BLaER1 treated with 17β-estradiol and CSF1 and Interleukin-3, amounts not matched to agents 10 nM and 100 nM (cell line): ENCODE measurements at regions not wholly inside any gene's neighbourhood (a gene's known extent, or its start where the extent isn't known, plus 50 kb on each side); places are given as distances from the start of the nearest gene placed in this dataset.
A peak's percentile ranks its signal among the peaks of the same experiment; 100 is the strongest.

Source experiments
- H3K27ac ChIP-seq, 11 experiments: shearing (Covaris generic); formaldehyde crosslinking; 2 replicates each; pipeline ENCODE4 v1.8.1; 2022
- H3K27me3 ChIP-seq, 11 experiments: shearing (Covaris generic); formaldehyde crosslinking; 2 replicates each; pipeline ENCODE4 v1.8.1; 2022
- H3K36me3 ChIP-seq, 11 experiments: shearing (Covaris generic); formaldehyde crosslinking; 2 replicates each; pipeline ENCODE4 v1.8.1; 2022
- H3K4me1 ChIP-seq, 10 experiments: shearing (Covaris generic); formaldehyde crosslinking; 2 replicates each; pipeline ENCODE4 v1.8.1; 2022
- H3K4me2 ChIP-seq, 11 experiments: shearing (Covaris generic); formaldehyde crosslinking; 2 replicates each; pipeline ENCODE4 v1.8.1; 2022
- H3K4me3 ChIP-seq, 10 experiments: shearing (Covaris generic); formaldehyde crosslinking; 2 replicates each; pipeline ENCODE4 v1.8.1; 2022
- H3K9ac ChIP-seq, 11 experiments: shearing (Covaris generic); formaldehyde crosslinking; 2 replicates each; pipeline ENCODE4 v1.8.1; 2022
- H3K9me3 ChIP-seq, 11 experiments: shearing (Covaris generic); formaldehyde crosslinking; replicated peaks in 1 of 11; 2 replicates each; pipeline ENCODE4 v1.8.1; 2022
- H4K20me1 ChIP-seq, 11 experiments: shearing (Covaris generic); formaldehyde crosslinking; 2 replicates each; pipeline ENCODE4 v1.8.1; 2022
- Cebpa-rat ChIP-seq, 11 experiments: shearing (Covaris generic); IDR thresholded peaks; 2 replicates each; pipeline ENCODE4 v1.8.1; 2022

- no peaks in the 10 kb centered on the region for H3K27me3 ChIP-seq
Measured at GRCh38 chr10:131636841-131637724, 263.7 kb upstream of the PPP2R2D start.

GRCh38 chr10:131638049-131638879, 262.5 kb upstream of the PPP2R2D start:
- Histone ChIP-seq H4K20me1 (no peaks in the 10 kb centered on the region), H3K9me3 (peaks cover 22 to 38% (median 27%) of the 10 kb centered on the region in 11 experiments), H3K4me1 (peaks cover 16 to 23% (median 20%) of the 10 kb centered on the region in 10 experiments), H3K27me3 (no peaks in the 10 kb centered on the region), H3K27ac (no peak overlapping the region), H3K9ac (no peak overlapping the region), H3K4me2 (no peak overlapping the region), H3K4me3 (no peak overlapping the region), H3K36me3 (peaks cover 0 to 3% (median 0%) of the 10 kb centered on the region in 11 experiments; a peak in 2 of 22 replicates)
- no peak for TF ChIP-seq Cebpa-rat (IDR thresholded peaks at IDR 0.05)

More at GRCh38 chr10:131636841-131637724, 263.7 kb upstream of the PPP2R2D start:
- Histone ChIP-seq H3K36me3 (peaks cover 0 to 3% (median 0%) of the 10 kb centered on the region in 11 experiments; a peak in 2 of 22 replicates), H3K4me2 (no peak overlapping the region), H3K27ac (no peak overlapping the region), H3K4me1 (peaks cover 16 to 22% (median 18%) of the 10 kb centered on the region in 10 experiments), H3K9me3 (peaks cover 22 to 38% (median 27%) of the 10 kb centered on the region in 11 experiments), H4K20me1 (no peaks in the 10 kb centered on the region), H3K4me3 (no peak overlapping the region), H3K9ac (no peak overlapping the region)
- TF ChIP-seq Cebpa-rat (IDR thresholded peaks at IDR 0.05), result no peak

- H3K4me2 ChIP-seq, result no peak overlapping the region
- H4K20me1 ChIP-seq, result no peaks in the 10 kb centered on the region
- H3K4me1 ChIP-seq, result peaks cover 16 to 23% (median 20%) of the 10 kb centered on the region in 10 experiments
- H3K9ac ChIP-seq, result no peak overlapping the region
- no peaks in the 10 kb centered on the region for H3K27me3 ChIP-seq
- peaks cover 0 to 3% (median 0%) of the 10 kb centered on the region in 11 experiments; a peak in 2 of 22 replicates for H3K36me3 ChIP-seq
- H3K4me3 ChIP-seq, result no peak overlapping the region
- H3K9me3 ChIP-seq, result peaks cover 22 to 37% (median 27%) of the 10 kb centered on the region in 11 experiments
- H3K27ac ChIP-seq, result no peak overlapping the region
- no peak for TF ChIP-seq Cebpa-rat (IDR thresholded peaks at IDR 0.05)
Measured at GRCh38 chr10:131638880-131639278, 261.9 kb upstream of the PPP2R2D start.

- Histone ChIP-seq H3K9ac (no peak overlapping the region), H3K4me3 (no peak overlapping the region), H3K27ac (no peak overlapping the region), H3K4me1 (peaks cover 16 to 23% (median 20%) of the 10 kb centered on the region in 10 experiments), H3K4me2 (peak overlapping the region in 7 of 11 experiments; percentile 63 to 70 (median 68); a peak in 5 of 22 replicates), H3K36me3 (peaks cover 0 to 3% (median 0%) of the 10 kb centered on the region in 11 experiments; a peak in 2 of 22 replicates), H3K27me3 (no peaks in the 10 kb centered on the region), H4K20me1 (no peaks in the 10 kb centered on the region), H3K9me3 (peaks cover 22 to 27% (median 22%) of the 10 kb centered on the region in 11 experiments)
- no peak for TF ChIP-seq Cebpa-rat (IDR thresholded peaks at IDR 0.05)
Measured at GRCh38 chr10:131640045-131640644, 260.7 kb upstream of the PPP2R2D start.

- Histone ChIP-seq H3K4me1 (peaks cover 12 to 23% (median 17%) of the 10 kb centered on the region in 10 experiments), H3K27me3 (no peaks in the 10 kb centered on the region), H4K20me1 (no peaks in the 10 kb centered on the region), H3K36me3 (peaks cover 0 to 3% (median 0%) of the 10 kb centered on the region in 11 experiments; a peak in 2 of 22 replicates), H3K4me2 (peak overlapping the region; percentile 55 to 79 (median 68)), H3K27ac (peak overlapping the region in 4 of 11 experiments; percentile 18 to 47 (median 29); a peak in 6 of 22 replicates), H3K9ac (peak overlapping the region in 2 of 11 experiments; percentile 4 to 8; a peak in 1 of 22 replicates), H3K9me3 (peaks cover 22 to 27% (median 22%) of the 10 kb centered on the region in 11 experiments), H3K4me3 (no peak overlapping the region)
- TF ChIP-seq Cebpa-rat (IDR thresholded peaks at IDR 0.05), result no peak
Measured at GRCh38 chr10:131641231-131641630, 259.6 kb upstream of the PPP2R2D start.

- H3K36me3 ChIP-seq, result peaks cover 0 to 3% (median 0%) of the 10 kb centered on the region in 11 experiments; a peak in 2 of 22 replicates
- no peak overlapping the region for H3K4me3 ChIP-seq
- H3K9me3 ChIP-seq, result peaks cover 22 to 27% (median 22%) of the 10 kb centered on the region in 11 experiments
- peaks cover 11 to 23% (median 16%) of the 10 kb centered on the region in 10 experiments for H3K4me1 ChIP-seq
- no peaks in the 10 kb centered on the region for H4K20me1 ChIP-seq
- H3K4me2 ChIP-seq, result peak overlapping the region in 6 of 11 experiments; percentile 63 to 79 (median 69); a peak in 8 of 22 replicates
- no peak overlapping the region for H3K9ac ChIP-seq
- TF ChIP-seq Cebpa-rat (IDR thresholded peaks at IDR 0.05), result no peak
- no peak overlapping the region for H3K27ac ChIP-seq
- no peaks in the 10 kb centered on the region for H3K27me3 ChIP-seq
Measured at GRCh38 chr10:131641898-131642297, 258.9 kb upstream of the PPP2R2D start.

- no peak for TF ChIP-seq Cebpa-rat (IDR thresholded peaks at IDR 0.05)
- no peaks in the 10 kb centered on the region for H4K20me1 ChIP-seq
- H3K9me3 ChIP-seq, result peaks cover 22 to 27% (median 22%) of the 10 kb centered on the region in 11 experiments
- H3K4me2 ChIP-seq, result no peak overlapping the region
- peaks cover 11 to 23% (median 16%) of the 10 kb centered on the region in 10 experiments for H3K4me1 ChIP-seq
- H3K27me3 ChIP-seq, result no peaks in the 10 kb centered on the region
- no peak overlapping the region for H3K4me3 ChIP-seq
- no peak overlapping the region for H3K27ac ChIP-seq
- H3K36me3 ChIP-seq, result peaks cover 0 to 3% (median 0%) of the 10 kb centered on the region in 11 experiments; a peak in 2 of 22 replicates
- H3K9ac ChIP-seq, result no peak overlapping the region
Measured at GRCh38 chr10:131642966-131643365, 257.8 kb upstream of the PPP2R2D start.

GRCh38 chr10:131644289-131644688, 256.5 kb upstream of the PPP2R2D start:
- Histone ChIP-seq H3K27ac (no peak overlapping the region), H3K9me3 (peaks cover 11 to 16% (median 12%) of the 10 kb centered on the region in 11 experiments), H3K4me2 (peak overlapping the region in 1 of 11 experiments; percentile 10; a peak in 1 of 22 replicates), H3K36me3 (peaks cover 0 to 3% (median 0%) of the 10 kb centered on the region in 11 experiments; a peak in 2 of 22 replicates), H4K20me1 (no peaks in the 10 kb centered on the region), H3K27me3 (no peaks in the 10 kb centered on the region), H3K4me3 (no peak overlapping the region), H3K4me1 (peaks cover 11 to 27% (median 16%) of the 10 kb centered on the region in 10 experiments), H3K9ac (no peak overlapping the region)
- no peak for TF ChIP-seq Cebpa-rat (IDR thresholded peaks at IDR 0.05)
